Left colon (tissue), 2 donors: ENCODE measurements at regions not wholly inside any gene's neighbourhood (a gene's known extent, or its start where the extent isn't known, plus 50 kb on each side); places are given as distances from the start of the nearest gene placed in this dataset.
"Not testable (repeated sequence)": the region's sequence is repeated elsewhere in the genome, so short reads cannot be mapped to it uniquely, and the experiment has no call there.

Experiments used
- ATAC-seq: fragments of 200-7000 bp; cut with Tn5 transposase; one replicate; pipeline ENCODE4 v1.9.1; 2020; ENCODE audit warnings: mild to moderate bottlenecking, moderate library complexity
- DNase-seq, 2 donors: peaks; one replicate each; pipeline ENCODE4 v3.0.0-alpha.2; 2020
- intact Hi-C, 2 donors: fragments of 100-400 bp; cut with DNase I in 1 of 2; cut with micrococcal nuclease in 1 of 2; formaldehyde crosslinking; loops; one replicate each; pipeline versions ENCODE4 v1.11.2 to v1.14.0; 2022; cut with DNase I, micrococcal nuclease
- donor health status: DM: no; HTN: no; CAD: no.
- donor health status: DM: yes; HTN: yes; CAD: no.

DNA sequence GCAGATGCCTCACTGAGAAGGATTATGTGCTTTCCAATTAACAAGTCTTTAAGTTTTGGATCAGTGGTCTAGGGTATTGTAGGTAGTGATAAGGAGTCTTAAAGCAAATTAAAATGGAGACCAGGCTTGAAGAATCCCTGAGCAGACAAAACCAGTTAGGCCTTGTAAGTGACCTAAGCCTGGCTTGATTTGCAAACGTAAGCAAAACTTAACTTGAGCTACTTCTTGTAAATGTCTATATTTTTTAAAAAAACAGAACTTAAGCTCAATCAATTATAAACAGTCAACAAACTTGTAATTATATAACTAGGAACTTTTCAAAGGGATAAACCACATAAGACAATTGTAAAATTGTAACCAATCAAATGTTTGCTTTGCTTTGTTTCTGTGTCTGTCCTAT is 72.7 kb upstream of the NALF2 start:
- intact Hi-C loops, result no loop called here

DNA sequence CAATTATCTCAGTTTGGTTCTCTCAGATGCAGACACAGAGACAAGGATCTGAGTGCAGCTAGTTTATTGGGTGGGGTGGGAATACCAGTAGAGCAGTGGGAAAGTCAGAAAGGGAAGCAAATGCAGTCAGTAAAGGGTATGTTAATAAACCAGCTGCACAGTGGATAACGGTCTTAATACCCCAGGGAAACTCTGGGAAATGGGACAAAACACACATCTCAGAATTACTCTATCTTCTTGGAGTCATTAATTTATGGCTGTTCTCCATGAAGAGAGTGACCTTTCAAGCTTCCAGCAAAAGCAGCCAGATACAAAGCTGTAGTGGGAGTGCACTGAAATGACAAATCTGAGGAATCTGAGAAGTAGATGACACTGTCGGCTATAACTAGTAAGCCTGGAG is 73.3 kb upstream of the NALF2 start:
- ATAC-seq (no peak), DNase-seq (no peak)
- intact Hi-C loops, result no loop called here

More for the DNA sequence above, 72.7 kb upstream of the NALF2 start:
- ATAC-seq, result no peak
- DNase-seq, result no peak

DNA sequence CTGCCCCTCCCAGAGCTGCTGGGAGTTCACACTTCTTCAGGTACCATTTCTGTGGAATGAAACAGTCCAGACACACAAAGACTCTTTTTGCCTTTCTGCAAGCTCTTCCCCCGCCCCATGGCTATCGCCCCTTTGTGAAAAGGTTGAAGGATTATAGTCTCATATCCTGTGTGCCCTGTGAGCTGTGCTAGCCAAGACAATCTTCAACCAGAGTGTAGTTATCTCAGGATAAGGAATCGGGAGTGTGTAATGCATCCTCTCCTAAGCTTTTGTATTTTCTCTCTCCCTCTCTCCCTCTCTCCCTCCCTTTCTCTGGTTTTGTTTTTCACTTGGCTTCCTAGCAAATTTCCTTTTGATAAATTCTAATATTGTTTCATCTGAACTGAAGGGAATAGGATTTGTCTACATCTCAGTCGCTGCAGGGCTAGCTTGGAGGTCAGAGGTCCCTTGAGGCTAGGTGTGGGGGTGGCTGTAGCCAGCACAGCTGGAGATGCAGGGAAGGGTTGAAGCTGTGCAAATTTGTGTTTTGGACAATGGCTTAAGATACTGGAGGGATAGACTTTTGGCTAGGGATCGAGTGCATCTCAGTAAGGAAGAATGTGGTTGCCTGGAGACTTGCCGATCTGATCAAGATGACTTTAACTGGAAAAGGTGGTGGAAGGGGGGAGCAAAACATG is 74.6 kb upstream of the NALF2 start:
- DNase-seq (no peak), ATAC-seq (no peak)
- intact Hi-C loops, result no loop called here

DNA sequence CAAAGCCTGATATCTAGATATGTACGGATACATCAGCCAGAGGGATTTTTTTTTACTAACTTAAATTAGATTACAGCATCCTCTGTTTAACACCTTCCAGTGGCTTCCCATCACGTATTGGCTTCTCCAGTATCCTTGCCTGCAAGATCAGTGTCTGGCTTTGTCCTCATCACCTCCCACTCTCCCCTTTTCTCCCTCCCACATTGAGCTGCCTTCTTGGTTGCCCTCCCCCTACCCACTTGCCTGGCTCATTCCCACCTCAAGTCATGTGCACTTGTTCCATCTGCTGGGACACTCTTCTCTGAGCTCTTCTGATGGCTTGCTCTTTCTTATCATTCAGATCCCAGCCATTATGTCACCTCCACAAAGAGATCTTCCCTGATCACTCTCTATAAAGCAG is 75.9 kb upstream of the NALF2 start:
- intact Hi-C loops, result no loop called here
- ATAC-seq (no peak), DNase-seq (no peak)

DNA sequence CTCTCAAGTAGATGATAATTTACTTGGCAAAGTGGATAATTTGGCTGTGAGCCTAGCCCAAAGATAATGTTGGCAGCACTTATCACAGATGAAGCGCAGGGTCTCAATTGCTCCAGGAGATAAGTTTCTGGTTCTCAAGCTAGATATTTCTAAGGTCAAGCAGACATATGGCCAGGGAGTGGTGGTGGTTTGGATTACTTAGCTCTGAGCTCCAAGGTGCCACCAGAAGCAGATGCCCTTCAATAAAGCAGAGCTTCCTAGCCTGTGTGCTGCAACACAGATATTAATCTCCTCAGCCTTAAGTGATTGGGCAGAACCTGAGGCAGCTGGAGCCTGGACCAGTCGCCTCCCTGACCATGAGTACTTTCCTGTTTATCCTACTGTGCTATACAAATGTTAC is 79.2 kb upstream of the NALF2 start:
- no peak for DNase-seq
- no peak for ATAC-seq
- intact Hi-C loops, result no loop called here

DNA sequence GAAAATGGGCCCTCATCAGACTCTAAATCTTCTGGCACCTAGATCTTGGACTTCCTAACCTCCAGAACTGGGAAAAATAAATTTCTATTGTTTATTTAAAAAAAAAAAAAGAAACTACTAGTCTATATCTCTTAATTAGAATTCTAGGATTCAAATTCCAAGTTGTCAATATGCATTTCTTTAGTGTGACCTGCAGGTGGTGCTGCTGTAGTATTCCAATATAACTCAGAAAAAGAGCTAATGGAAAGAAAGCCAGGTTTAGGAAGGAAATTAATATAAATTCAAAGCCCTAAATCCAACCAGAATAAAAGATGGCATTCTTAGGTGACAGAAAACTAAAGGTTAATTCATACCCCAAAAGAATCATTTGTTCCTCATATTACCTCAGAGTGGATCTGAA is 80.0 kb upstream of the NALF2 start:
- no peak for DNase-seq
- intact Hi-C loops, result no loop called here

DNA sequence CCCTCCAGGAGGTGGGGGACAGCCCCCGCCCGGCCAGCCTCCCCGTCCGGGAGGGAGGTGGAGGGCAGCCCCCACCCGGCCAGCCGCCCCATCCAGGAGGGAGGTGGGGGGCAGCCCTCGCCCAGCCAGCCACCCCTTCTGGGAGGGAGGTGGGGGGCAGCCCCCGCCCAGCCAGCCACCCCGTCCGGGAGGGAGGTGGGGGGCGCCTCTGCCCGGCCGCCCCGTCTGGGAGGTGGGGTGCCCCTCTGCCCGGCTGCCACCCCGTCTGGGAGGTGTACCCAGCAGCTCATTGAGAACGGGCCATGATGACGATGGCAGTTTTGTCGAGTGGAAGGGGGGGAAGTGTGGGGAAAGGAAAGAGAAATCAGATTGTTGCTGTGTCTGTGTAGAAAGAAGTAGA is 81.9 kb upstream of the NALF2 start:
- DNase-seq, ATAC-seq, intact Hi-C loops: not testable (repeated sequence)

More for the DNA sequence above, 80.0 kb upstream of the NALF2 start:
- no peak for ATAC-seq

DNA sequence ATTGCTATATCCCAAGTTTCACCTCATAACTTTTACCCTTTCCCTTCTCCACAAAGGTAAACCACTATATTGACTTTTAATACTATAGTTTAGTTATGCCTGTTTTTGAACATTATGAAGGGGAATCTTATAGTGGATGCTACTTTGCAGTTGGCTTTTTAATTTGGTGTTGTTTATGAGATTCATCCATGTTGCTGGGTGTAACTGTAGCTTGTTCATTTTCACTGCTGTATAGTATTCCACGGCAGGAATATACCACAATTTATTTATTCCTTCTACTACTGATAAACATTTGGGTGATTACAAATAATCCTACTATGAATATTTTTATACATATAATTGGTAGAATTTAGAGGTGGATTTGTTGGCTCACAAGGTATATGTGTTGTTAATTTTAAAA is 88.4 kb upstream of the NALF2 start:
- no peak for ATAC-seq
- intact Hi-C loops, result no loop called here

DNA sequence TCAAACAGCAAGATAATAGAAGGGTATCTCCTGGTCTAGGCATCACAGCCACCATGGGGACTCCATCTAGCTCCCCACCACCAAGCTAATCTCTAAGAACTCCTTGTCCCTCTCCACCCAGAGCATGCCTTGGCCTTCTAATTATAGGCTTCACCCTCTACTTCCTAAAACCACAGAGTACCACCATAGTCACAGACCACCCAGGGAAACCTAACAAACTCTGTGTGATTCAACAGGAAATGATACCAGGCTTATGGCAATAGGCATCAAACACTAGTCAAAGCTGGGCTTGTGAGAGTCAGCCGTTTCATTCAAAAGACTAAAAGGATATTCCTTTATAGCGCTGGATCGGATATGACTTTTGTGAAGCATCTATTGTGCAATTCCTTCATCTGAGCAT is 91.5 kb upstream of the NALF2 start:
- intact Hi-C loops, result no loop called here
- no peak for DNase-seq
- no peak for ATAC-seq

More for the DNA sequence above, 88.4 kb upstream of the NALF2 start:
- DNase-seq, result no peak

DNA sequence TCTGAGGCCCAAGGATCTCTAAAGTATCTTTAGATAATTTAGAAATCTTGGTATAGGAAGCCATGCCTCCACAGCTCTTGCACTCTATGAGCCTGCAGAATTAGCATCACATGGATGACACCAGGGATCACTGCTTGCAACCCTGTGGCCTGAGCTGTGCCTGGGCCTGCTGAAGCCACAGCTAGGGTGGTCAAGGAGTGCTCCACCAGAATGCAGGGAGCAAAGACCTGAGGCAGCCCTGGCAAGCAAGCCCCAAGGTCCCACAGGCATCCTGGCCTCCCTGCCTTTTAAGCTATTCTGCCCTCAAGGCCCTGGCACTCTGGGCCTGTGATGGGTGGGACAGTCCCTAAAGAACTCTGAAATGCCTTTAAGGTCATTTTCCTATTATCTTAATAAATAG is 105.2 kb upstream of the NALF2 start:
- ATAC-seq (no peak), DNase-seq (no peak)
- intact Hi-C loops, result no loop called here

DNA sequence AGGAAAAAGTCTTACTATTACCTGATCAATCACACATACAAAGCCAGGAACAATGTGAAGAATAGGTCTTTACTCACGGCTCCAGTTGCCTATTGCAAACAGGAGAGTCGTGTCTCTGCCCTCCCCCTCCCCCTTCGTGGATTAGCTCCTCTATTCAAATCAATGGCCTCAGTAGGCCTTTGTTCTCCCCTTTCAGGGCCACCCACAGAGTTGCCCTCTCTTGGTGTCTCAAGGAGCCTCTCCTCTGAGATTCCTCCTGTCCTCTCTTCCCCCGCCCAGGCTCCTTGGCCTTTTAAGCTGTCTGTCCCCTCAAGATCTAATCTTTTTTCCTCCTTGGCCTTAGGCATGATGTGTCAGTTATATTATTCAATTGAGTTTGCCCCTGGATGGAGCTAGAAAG is 107.2 kb upstream of the NALF2 start:
- no peak for ATAC-seq
- DNase-seq, result no peak
- intact Hi-C loops, result no loop called here

DNA sequence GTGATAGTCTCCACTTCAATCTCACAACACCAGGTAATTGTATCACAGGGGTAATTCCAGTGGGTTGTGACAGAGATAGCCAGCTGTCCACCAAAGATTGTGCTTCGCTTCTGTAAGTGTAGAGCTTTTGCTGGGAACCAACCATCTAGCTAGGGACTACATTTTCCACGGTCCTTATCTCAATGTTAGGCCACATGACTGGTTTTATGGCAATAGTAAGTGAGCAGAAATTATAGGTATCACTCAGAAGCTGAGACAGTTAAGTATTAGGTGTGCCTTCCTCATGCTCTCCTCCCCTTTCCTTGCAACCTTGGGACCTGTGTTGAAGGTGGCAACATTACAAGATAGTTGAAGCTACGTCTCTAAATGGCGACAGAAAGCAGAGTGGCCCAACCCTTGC is 108.8 kb upstream of the NALF2 start:
- DNase-seq, result no peak
- ATAC-seq, result no peak
- intact Hi-C loops, result no loop called here

DNA sequence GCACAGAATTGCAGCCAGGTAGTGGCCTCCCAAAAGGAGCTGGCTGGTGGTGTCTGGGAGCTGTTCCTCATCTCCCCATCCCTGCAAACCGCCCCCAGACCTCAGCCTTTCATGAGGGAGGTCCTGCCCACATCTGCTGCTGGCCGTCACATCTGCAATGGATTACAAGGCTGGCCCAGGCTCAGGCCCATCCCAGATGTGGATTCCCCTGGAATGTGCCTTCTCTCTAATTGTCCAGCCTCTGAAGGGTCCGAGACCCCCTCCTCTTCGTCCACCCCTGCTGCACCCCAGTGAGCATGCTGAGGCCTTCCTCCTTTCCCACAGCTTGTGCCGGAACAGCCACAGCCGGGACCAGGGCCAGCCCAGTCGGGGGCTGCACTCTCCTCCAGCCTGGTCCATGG is 115.0 kb upstream of the NALF2 start:
- intact Hi-C loops, result no loop called here
- DNase-seq (no peak), ATAC-seq (no peak)

DNA sequence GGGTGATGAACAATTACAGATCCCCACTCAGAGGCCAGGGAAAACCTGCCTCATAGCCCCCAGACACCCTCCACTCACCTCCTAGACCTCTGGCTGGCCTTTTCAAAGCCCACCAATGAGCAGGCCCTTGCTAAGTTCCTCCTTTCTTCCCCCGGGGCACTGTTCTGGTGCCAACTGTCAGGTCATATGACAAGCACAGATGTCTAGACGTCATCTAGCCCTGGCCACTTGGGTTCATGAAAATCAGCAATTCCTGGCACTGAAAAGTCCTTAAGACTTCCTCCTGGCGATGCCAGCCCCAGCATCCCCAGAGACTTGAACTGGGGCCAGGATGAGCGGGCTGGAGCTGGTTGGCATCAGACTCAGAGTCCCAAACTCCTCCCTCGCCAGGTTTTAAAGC is 115.6 kb upstream of the NALF2 start:
- intact Hi-C loops, result no loop called here
- DNase-seq (no peak), ATAC-seq (no peak)

DNA sequence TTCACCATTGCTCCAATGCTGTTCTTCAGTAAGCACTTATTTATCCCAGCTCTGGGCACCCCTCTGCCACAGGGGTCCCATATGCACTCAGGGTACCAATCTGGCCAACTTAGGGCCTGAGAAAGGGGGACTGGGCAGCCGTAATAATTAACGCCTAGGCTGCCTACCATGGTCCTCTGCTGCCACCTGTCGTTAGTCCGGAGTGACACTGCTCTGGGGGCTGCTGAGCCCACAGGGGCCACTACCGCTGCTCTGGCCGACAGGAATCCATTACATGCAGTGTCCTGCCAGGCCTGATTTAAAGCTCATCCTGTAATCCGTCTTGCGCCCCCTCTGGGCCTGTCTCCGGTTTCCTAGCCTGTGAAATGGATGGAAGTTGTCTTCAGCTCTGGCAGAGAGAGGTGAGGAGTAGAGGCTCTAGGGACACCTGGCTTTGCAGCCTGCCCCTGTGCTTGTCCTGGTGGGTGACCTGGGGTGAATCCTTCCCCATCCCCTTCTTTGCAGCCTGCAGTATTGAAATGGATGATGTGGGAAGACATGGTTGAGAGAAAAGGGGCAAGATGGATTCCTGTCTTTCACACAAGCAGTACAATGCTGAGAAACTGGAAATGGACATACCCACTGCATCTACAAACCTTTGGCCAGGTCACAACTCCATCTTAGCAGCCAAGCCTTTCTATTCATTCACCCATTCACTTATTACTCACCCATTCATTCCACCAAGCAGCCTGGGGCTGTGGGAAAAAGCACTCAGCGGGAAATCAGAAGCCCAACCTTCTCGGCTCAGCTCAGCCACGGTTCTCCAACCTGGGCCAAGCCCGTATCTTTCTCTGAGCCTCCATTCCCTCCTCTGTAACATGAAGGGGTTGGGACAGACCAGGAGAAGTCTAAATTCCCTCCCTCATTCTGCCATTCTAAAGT is 116.3 kb upstream of the NALF2 start:
- peak in 1 of 2 donors; percentile 51 for DNase-seq
- ATAC-seq, result peak; percentile 52
- intact Hi-C loops, result no loop called here

DNA sequence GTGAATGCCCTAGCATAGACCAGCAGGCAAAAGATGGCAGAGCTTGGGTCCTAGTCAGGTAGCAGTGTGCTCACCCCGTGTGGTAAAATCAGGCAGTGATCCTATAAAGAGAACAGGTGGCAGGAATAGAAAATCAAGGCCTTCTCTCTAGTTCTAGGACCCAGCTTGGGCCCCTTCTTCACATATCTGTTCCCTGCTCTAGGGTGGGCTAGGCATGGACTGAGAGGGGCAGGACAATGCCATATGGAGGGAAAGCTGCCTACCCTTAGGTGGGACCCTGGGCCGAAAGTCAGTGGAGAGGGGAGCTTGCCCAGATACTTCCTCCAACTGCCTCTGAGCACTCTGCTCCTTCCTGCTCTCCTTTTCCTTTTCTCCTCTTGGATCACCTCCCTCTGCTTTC is 117.4 kb upstream of the NALF2 start:
- DNase-seq, result no peak
- ATAC-seq, result no peak
- intact Hi-C loops, result no loop called here

DNA sequence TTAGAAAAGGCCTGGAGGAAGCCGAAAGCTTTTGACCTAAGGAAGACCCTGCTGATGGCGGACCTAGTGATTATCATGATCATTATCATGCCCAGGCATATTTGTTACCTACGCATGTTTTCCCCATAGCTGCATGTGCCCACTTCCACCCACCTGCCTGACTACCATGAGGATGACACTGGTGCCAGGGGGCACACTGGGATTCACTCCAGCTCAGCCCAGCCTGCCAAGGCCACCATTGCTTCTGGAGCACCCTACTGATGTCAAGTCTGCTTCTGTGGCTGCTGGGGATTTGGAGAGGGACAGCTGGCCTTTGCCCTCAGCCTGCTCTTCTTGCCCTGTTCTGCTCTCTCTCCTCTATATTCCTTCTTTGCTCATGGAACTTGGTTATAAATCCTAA is 124.7 kb upstream of the NALF2 start:
- intact Hi-C loops, result no loop called here
- DNase-seq (no peak), ATAC-seq (no peak)

DNA sequence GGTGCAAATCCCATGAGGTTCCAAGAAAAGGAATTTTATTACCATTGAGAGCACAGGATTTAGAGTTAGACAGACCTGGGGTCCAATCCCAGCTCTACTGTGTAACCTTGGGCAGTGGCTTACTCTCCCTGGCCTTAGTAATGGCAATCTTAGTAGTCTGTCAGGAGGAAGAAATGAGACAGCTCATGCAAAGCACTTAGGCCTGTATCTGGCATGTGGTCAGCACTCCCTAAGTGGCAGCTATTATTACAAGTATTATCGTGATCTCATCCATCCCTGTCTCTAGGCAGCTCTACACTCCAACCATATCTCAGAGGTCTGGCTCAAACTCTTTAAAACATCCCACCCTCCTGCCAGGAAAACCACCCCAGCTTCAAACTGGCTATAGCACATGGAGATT is 129.6 kb upstream of the NALF2 start:
- ATAC-seq, result no peak
- no peak for DNase-seq
- intact Hi-C loops, result no loop called here

DNA sequence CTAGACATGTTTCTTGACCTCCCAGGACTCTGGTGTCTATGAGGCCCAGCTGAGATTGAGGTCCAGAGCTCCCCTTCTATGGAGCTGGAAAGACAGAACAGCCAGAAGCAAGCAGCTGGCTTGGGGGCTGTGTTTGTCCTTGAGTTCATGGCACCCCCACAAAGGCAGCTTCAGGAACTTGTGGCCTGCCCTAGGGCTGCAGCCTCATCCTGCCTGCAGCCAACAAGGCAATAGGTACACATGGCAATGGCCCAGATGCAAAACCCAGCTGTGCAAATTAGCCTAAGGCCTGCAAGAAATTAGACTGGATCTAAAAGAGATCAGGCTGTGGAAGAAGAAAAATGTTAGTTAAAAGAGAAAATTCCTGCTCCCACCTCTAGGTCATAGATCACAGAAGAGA is 131.7 kb upstream of the NALF2 start:
- DNase-seq (no peak), ATAC-seq (no peak)
- intact Hi-C loops, result no loop called here

DNA sequence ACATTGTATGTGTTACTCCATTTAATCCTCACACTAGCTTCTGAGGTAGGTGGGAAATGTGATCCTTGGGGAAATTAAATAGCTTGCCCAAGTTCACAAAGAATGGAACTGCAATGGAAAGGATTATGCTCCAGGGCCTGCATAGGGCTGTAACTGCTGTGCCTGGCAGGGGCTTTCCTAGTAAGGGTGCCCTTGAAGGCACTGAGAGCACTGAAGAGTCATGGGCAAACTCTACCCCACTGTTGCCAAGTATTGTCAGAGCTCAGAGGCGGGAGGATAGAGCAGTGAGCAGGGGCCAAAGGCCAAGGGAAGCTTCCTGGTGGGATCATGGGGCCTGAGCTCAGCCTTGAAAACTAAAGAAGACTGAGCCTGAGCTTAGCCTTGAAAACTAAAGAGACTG is 133.0 kb upstream of the NALF2 start:
- DNase-seq, result no peak
- intact Hi-C loops, result no loop called here
- no peak for ATAC-seq

DNA sequence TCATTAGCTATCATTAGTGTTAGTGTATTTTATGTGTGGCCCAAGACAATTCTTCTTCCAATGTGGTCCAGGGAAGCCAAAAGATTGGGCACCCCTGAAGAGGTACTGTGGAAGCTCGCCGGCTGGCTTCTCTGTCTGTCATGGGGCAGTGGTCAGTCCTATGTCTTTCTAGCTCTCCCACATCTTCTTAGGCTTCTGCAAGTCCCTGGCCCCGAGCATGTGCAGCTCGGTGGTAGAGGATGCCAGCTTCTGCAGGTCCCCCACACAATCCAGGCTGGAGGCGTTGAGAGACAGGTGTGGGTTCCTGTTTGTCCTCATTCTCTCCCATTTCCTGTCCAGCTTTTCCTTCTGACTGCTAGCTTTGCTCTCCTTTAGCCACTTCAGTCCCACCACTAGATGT is 134.1 kb upstream of the NALF2 start:
- ATAC-seq, result no peak
- intact Hi-C loops, result no loop called here

More for the DNA sequence above, 134.1 kb upstream of the NALF2 start:
- DNase-seq, result no peak
